GM18505 (cell line): ENCODE measurements at regions not wholly inside any gene's neighbourhood (a gene's known extent, or its start where the extent isn't known, plus 50 kb on each side); places are given as distances from the start of the nearest gene placed in this dataset.
"Not testable (repeated sequence)": the region's sequence is repeated elsewhere in the genome, so short reads cannot be mapped to it uniquely, and the experiment has no call there.

Source experiments
- ATAC-seq: cut with Tn5 transposase; IDR thresholded peaks from one replicate; pipeline ENCODE4 v1.9.1; 2021; ENCODE audit not compliant: unreplicated experiment
- POLR2A ChIP-seq: IDR thresholded peaks from 4 replicates; pipeline ENCODE4 v1.6.1; 2011; ENCODE audit warnings: borderline replicate concordance; ENCODE audit not compliant: insufficient read depth, insufficient read length; ENCODE audit errors: extremely low read depth

GRCh38 chr11:23778971-23779370, 717.9 kb upstream of the LUZP2 start:
- ATAC-seq, result no peak
- TF ChIP-seq POLR2A, result no peak

DNA sequence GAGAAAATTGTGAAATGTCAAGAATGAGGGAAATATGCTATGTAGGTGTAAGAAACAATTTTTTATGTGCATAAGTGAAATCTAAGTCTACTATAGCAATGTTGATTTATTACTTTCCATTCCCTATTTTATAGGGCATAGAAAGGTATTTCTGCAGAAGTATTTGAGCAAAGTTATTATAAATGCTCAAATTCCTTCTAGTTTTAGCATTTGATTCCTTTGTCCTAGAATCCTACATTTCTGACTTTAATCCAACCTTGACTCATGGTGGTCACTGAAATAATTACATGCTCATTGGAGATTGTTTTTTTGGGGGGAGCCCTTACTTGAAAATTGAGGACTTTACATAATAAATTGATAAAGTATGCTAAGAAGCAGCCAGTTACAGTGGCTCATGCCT, 716.6 kb upstream of the LUZP2 start:
- no peak for TF ChIP-seq POLR2A
- no peak for ATAC-seq

DNA sequence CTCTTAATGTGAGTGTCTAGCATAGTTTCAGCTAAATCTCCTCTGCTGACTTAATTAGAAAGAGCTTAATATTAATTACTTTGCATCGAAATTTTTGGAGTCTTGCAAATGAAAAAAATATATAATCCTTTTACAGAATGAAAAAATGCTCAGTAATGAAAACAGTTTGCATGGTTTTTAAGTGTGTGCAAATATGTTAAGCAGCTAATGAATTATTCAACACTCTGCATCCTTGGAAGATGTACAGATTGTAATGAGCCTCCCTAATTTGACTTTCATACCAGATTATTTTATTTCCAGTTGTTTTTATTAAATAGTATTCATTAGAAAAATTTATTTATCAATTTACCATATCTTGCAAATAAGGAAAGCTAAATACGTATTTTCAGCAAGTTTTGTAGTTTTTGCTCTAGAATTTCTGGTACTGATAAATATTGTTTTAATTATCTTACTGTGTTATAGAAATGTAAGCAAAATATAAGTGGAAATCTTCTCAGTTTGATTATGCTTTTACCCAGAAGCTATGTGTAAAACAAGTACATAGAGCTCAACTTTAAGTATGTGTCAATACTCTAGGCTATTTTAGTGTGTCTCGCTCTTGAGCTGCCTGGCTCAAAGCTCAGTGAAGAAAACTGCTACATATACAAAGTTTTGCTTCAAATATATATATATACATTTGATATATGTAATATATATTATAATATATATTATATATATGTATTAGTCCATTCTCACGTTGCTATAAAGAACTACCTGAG, 714.9 kb upstream of the LUZP2 start:
- TF ChIP-seq POLR2A, result no peak
- ATAC-seq, result no peak

DNA sequence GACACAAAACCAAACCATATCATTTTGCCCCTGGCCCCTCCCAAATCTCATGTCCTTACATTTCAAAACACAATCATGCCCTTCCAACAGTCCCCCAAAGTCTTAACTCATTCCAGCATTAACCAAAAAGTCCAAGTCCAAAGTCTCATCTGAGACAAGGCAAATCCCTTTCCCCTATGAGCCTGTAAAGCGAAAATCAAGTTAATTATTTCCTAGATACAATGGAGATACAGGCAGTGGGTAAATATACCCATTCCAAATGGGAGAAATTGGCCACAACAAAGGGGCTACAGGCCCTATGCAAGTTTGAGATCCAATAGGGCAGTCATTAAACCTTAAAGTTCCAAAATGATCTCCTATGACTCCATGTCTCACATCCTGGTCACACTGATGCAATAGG, 709.9 kb upstream of the LUZP2 start:
- ATAC-seq, result not testable (repeated sequence)

GRCh38 chr11:23789200-23789853, 707.5 kb upstream of the LUZP2 start:
- TF ChIP-seq POLR2A, result no peak

DNA sequence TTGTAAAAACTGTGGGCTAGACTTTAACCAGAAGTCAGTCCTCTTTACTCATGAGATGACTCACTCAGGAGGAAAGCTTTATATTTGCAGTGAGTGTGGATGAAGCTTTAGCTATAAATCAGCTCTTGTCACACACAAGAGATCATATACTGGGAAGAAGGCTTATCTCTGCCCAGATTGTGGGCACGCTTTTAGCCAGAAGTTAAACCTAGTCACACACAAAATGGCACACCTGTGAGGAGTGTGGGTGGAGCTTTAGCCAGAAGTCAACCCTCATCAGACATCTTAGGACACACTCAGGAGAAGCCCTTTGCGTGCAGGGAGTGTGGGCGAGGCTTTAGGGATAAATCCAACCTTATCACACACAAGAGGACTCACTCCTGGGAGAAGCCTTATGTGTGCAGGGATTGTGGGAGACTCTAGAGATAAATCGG, 706.9 kb upstream of the LUZP2 start:
- ATAC-seq, result no peak
- TF ChIP-seq POLR2A, result no peak

More at GRCh38 chr11:23789200-23789853, 707.5 kb upstream of the LUZP2 start:
- ATAC-seq, result no peak

GRCh38 chr11:23797624-23798419, 699.0 kb upstream of the LUZP2 start:
- no peak for ATAC-seq
- no peak for TF ChIP-seq POLR2A

DNA sequence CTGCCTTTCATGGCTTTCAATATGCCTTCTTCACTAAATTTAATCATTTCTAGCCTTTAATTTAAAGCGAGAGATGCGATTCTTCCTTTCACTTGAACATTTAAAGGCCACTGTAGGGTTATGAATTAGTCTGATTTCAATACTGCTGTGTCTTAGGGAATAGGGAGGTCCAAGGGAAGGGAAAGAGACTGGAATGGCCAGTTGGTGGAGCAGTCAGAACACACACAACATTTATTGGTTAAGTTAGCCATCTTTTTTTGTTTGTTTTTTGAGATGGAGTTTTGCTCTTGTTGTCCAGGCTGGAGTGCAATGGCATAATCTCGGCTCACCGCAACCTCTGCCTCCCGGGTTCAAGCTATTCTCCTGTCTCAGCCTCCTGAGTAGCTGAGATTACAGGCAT, 662.5 kb upstream of the LUZP2 start:
- ATAC-seq, result not testable (repeated sequence)

GRCh38 chr11:23836981-23837380, 659.9 kb upstream of the LUZP2 start:
- no peak for TF ChIP-seq POLR2A
- ATAC-seq, result no peak

GRCh38 chr11:23840872-23841271, 656.0 kb upstream of the LUZP2 start:
- TF ChIP-seq POLR2A, result no peak
- ATAC-seq, result no peak

DNA sequence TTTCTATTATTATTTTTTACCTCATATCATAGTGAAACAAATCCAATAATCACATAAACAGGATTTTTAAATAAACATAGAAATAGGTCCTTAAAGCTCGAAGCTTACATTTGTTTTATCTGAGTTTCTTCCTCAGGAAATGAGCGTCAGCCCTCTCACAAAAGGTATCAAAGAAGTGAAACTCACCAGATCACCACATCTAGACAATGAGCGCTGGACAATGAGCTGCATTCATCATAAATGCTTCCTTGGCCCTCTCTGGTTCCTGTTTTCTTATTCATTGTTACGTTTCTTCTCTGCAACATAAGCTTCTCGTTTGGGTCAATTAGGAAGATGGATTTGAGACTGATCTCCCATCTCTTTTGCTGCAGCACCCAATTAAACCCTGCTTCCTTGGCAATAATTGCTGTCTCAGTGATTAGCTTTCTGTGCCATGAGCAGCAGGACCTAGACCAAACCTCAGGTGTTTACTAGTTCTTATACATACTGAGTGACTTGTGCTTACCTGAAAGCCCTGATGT, 649.9 kb upstream of the LUZP2 start:
- TF ChIP-seq POLR2A, result no peak
- no peak for ATAC-seq

DNA sequence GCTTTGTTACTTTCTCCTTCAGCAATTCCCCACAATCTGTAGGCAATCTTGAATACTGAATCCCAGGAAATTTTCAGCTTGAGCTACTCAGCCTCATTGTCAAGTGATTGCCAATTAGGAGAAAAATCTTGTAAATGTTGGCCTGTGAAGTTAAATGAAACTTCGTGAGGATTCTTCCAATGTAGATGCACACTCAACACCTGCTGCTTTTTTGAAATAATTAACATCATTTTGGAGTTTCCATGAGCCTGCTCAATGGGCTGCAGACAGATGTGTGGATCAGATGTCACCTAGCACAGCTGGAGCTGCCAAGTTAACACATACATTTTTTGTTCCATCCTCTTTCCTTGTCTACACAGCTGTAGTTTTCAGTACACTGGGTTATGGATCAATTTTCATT, 645.6 kb upstream of the LUZP2 start:
- no peak for ATAC-seq
- no peak for TF ChIP-seq POLR2A

DNA sequence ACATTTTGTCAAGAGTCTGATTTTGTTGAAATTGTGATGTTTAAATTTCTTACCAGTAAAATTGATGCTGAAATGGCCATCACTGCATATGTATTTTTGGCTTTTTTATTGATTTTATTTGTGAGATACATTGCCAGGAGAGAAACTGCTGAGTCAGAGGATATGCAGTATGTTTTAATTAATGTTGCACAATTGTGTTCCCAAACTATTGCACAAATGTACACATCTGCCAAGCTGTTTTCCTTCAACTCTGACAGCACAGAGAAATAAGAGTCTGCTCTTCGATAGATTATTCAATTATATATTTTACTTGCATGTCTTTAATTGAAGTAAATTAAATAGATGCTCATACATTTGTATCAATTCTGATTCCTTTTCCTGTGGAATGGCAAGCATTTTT, 640.2 kb upstream of the LUZP2 start:
- ATAC-seq, result no peak
- TF ChIP-seq POLR2A, result no peak

DNA sequence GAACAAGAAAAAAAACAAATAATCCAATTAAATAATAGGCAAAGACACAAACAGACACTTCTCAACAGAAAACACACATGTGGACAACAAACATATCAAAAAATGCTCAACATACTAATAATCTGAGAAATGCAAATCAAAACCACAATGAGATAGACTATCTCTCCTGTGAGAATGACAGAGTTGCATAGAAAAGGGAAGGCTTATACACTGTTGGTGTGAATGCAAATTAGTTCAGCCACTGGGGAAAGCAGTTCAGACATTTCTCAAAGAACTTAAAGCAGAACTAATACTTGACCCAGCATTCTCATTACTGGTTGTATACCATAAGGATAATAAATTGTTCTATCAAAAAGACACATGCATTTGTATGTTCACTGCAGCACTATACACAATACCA, 637.8 kb upstream of the LUZP2 start:
- TF ChIP-seq POLR2A, result no peak
- ATAC-seq, result no peak
